Naive thymus-derived CD8-positive, alpha-beta T cell (primary cell): ENCODE measurements at regions not wholly inside any gene's neighbourhood (a gene's known extent, or its start where the extent isn't known, plus 50 kb on each side); places are given as distances from the start of the nearest gene placed in this dataset.
"Not testable (repeated sequence)": the region's sequence is repeated elsewhere in the genome, so short reads cannot be mapped to it uniquely, and the experiment has no call there.

Source experiments
- ATAC-seq, 2 donors: fragments of 150-1000 bp; cut with Tn5 transposase in 1 of 2; sonication (Bioruptor Pico), chemical (Tn5 transposase) in 1 of 2; 1 replicate in 1 of 2; 2 replicates in 1 of 2; pipeline ENCODE4 v1.10.0; 2021; ENCODE audit warnings: mild to moderate bottlenecking in 2 of 2, moderate library complexity in 2 of 2
- POLR2A ChIA-PET: fragments of 350-600 bp; sonication (Branson Sonifier 250); formaldehyde crosslinking; loops from one replicate; lab custom pipeline; 2021; ENCODE audit warnings: antibody characterized with exemption; lab: Charles Lee
- DNase-seq, 10 donors: peaks; one replicate each; pipeline versions ENCODE4 v3.0.0 to v3.0.0-alpha.2; 2020 to 2022
- H3K27ac Mint-ChIP-seq, 10 donors: one replicate each; pipeline ENCODE4 v1.8.0; 2020 to 2022; ENCODE audit warnings: mild to moderate bottlenecking in 10 of 10, mixed read lengths in 10 of 10, moderate library complexity in 4 of 10, inconsistent platforms in 1 of 10
- H3K27me3 Mint-ChIP-seq, 5 donors: one replicate each; pipeline ENCODE4 v1.8.0; 2021 to 2022; ENCODE audit warnings: mixed read lengths in 5 of 5
- H3K36me3 Mint-ChIP-seq, 3 donors: one replicate each; pipeline ENCODE4 v1.8.0; 2020 to 2022; ENCODE audit warnings: mixed read lengths in 3 of 3, mild to moderate bottlenecking in 2 of 3, inconsistent platforms in 1 of 3
- H3K4me1 Mint-ChIP-seq, 4 donors: one replicate each; pipeline ENCODE4 v1.8.0; 2021 to 2022; ENCODE audit warnings: mixed read lengths in 4 of 4
- H3K4me3 Mint-ChIP-seq, 10 donors: one replicate each; pipeline ENCODE4 v1.8.0; 2020 to 2022; ENCODE audit warnings: mild to moderate bottlenecking in 10 of 10, mixed read lengths in 10 of 10, moderate library complexity in 6 of 10, inconsistent platforms in 1 of 10
- H3K9me3 Mint-ChIP-seq, 9 donors: one replicate each; pipeline ENCODE4 v1.8.0; 2020 to 2022; ENCODE audit warnings: mixed read lengths in 9 of 9, mild to moderate bottlenecking in 3 of 9, inconsistent platforms in 1 of 9, moderate library complexity in 1 of 9

DNA sequence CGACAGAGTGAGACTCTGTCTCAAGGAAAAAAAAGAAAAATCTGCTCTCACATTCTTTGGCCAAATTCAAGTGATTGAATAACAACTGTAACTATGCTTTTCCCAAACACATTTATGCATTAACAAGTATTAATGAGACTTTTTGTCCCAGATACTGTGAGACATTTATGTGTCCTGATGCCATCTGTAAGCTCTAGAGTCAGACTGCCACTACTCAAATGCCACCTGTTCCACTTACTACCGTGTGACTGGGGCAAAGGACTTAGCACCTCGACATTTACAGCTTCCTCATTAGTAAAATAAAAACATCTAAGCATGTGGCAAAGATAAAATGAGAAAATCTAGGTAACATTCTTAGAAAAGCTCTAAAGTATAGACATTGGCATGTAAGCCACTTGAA lies 178.1 kb upstream of the MARCKS start:
- H3K4me3 Mint-ChIP-seq, result no peak overlapping the region
- H3K9me3 Mint-ChIP-seq, result no peaks in the 10 kb centered on the region
- no peaks in the 10 kb centered on the region for H3K36me3 Mint-ChIP-seq
- ATAC-seq (no peak), DNase-seq (no peak)
- peaks cover 0 to 8% (median 6%) of the 10 kb centered on the region in 5 donors for H3K27me3 Mint-ChIP-seq
- no peak overlapping the region for H3K27ac Mint-ChIP-seq
- no peaks in the 10 kb centered on the region for H3K4me1 Mint-ChIP-seq
- POLR2A ChIA-PET, result no interaction called here

DNA sequence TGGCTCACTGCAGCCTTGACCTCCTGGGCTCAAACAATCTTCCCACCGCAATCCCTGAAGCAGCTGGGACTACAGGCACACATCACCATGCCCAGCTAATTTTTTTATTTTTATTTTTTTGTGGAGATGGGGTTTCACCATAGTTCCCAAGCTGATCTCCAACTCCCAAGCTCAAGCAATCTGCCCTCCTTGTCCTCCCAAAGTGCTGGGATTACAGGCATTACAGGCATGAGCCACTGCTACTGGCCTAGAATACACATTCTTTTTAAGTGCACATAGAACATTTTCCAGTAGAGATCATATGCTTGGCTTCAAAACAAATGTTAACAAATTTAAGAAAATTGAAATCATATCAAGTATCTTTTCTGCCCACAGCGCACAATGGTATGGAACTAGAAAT lies 176.8 kb upstream of the MARCKS start:
- no peaks in the 10 kb centered on the region for H3K36me3 Mint-ChIP-seq
- H3K9me3 Mint-ChIP-seq, result no peaks in the 10 kb centered on the region
- H3K27me3 Mint-ChIP-seq, result peaks cover 0 to 11% (median 6%) of the 10 kb centered on the region in 5 donors
- H3K4me1 Mint-ChIP-seq, result peaks cover 0 to 3% (median 0%) of the 10 kb centered on the region in 4 donors
- no peak overlapping the region for H3K4me3 Mint-ChIP-seq
- POLR2A ChIA-PET, result no interaction called here
- H3K27ac Mint-ChIP-seq, result no peak overlapping the region
- DNase-seq, result no peak
- no peak for ATAC-seq

DNA sequence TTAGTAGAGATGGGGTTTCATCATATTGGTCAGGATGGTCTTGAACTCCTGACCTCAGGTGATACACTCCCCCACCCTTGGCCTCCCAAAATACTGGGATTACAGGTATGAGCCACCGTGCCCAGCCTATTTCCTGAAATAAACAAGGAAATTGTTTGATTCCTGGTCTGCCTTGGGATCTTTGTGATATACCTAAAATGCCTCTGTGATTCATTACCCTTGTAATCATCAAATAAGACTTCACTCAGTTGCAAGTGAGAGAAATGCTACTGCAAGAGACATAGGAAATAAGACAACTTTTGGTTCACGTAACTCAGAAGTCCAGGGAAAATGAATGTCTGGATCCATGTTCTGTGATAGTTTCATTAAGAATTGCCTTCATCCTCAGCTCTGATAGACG lies 173.2 kb upstream of the MARCKS start:
- Mint-ChIP-seq H3K4me1 (peaks cover 0 to 3% (median 0%) of the 10 kb centered on the region in 4 donors), H3K27ac (no peak overlapping the region), H3K4me3 (no peak overlapping the region), H3K27me3 (peaks cover 0 to 13% (median 3%) of the 10 kb centered on the region in 5 donors), H3K36me3 (no peaks in the 10 kb centered on the region), H3K9me3 (no peaks in the 10 kb centered on the region)
- POLR2A ChIA-PET, result no interaction called here
- ATAC-seq, result no peak
- DNase-seq, result no peak

DNA sequence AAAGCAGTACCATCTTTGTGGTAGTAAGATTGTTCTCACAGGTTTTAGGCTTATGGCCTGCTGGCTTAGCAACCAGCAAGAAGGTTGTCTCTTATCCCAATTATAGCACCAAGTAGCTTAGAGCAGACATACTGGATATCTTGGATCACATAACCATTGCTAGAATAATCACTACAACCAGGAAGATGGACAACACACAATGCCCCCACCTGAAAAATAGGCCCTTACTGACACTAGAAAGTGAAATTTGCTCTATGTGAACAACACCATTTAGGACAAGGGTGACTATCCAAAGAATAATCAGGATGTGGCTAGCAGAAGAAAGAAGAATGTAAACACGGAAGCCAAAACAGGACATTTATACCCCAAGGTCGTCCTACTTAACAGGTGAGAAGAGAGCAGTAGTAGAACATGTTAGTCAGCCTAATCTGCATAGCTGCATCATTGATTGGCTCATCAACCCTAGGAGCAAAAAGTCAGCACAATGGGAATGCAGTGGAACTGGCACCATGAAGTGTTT lies 172.7 kb upstream of the MARCKS start:
- ATAC-seq (no peak), DNase-seq (no peak)
- Mint-ChIP-seq H3K9me3 (no peaks in the 10 kb centered on the region), H3K4me3 (no peak overlapping the region), H3K36me3 (no peaks in the 10 kb centered on the region), H3K4me1 (peaks cover 0 to 3% (median 0%) of the 10 kb centered on the region in 4 donors), H3K27me3 (peaks cover 0 to 11% (median 3%) of the 10 kb centered on the region in 5 donors), H3K27ac (no peak overlapping the region)
- POLR2A ChIA-PET, result no interaction called here

DNA sequence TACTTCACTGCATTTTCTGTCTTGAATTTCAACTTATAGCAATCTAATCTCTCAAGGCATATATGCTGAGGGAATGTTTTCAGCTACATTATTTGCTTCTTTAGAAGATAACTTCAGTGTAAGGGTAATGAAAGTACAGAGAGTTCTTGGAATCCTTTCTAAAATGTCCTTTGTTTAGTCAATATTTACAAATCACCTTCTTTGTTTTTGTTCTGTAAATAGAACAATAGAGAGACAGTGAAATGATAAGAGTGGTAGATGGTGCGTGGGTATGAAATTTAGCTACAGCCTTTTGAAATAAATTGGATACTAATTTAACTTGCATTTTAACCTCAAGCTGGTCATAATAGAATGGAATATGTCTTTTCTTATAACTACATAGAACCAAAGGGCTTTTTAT lies 171.1 kb upstream of the MARCKS start:
- H3K4me3 Mint-ChIP-seq, result no peak overlapping the region
- ATAC-seq, result no peak
- peaks cover 0 to 6% (median 0%) of the 10 kb centered on the region in 5 donors for H3K27me3 Mint-ChIP-seq

DNA sequence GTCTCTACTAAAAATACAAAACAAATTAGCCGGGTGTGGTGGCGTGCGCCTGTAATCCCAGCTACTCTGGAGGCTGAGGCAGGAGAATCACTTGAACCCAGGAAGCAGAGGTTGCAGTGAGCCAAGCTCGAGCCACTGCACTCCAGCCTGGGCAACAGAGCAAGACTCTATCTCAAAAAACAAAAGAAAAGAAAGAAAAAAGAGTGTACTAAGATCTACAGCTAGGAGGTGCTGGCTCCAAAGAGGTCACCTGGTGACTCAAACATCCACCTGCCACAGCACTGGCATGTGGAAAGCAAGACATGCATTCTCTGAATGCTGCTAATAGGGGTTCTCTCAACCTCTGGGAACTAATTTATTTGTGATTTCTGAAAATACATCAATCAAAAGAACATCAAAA lies 167.5 kb upstream of the MARCKS start:
- DNase-seq, H3K4me1 Mint-ChIP-seq, ATAC-seq, H3K4me3 Mint-ChIP-seq, H3K36me3 Mint-ChIP-seq, POLR2A ChIA-PET, H3K27me3 Mint-ChIP-seq, H3K9me3 Mint-ChIP-seq: not testable (repeated sequence)
- peak overlapping the region in 1 of 10 donors; percentile 25 for H3K27ac Mint-ChIP-seq

More for the DNA sequence above, 171.1 kb upstream of the MARCKS start:
- no peaks in the 10 kb centered on the region for H3K36me3 Mint-ChIP-seq
- no peak for DNase-seq
- H3K4me1 Mint-ChIP-seq, result peaks cover 0 to 3% (median 0%) of the 10 kb centered on the region in 4 donors
- no peak overlapping the region for H3K27ac Mint-ChIP-seq
- POLR2A ChIA-PET, result no interaction called here
- no peaks in the 10 kb centered on the region for H3K9me3 Mint-ChIP-seq

DNA sequence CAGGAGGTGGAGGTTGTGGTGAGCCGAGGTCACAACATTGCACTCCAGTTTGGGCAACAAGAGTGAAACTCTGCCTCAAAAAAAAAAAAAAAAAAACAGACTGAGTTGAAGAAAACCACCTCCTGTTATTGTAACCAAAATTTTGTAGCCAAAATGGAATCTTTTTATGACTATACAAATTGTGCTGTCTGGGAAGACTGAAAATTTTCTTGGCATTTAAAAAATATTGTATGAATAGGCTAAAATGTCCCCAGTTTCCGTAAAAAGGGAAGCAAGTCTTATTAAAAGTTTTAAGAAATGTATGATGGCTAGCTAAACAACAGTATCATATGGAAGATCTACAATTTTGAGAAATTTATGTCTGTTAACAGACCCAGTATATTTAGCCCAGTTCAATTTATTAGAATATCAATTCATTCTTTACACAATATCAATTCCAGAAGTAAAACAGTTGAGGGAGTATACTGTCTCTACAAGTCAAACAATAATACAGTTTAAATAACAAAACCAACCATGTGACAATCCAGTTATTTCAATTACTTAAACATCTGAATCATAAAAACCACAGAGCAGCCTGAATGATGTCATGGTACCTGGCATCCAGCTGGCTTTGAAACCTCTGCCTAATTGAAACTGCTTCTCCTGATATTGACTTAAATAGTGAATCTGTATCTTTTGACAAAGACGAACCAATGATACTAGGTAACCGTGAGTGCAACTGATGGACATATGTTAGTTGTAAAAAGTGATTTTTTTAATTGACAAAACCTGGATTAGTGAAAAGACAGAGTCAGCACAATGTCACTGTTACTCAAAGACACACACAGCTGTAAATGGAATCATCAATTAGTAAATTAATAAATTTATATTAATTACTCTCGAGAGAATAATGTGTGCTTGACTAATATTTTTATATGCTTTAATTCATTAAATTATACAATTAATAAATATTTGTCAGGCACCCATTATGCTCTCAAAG lies 166.6 kb upstream of the MARCKS start:
- H3K27me3 Mint-ChIP-seq, result peaks cover 0 to 3% (median 0%) of the 10 kb centered on the region in 5 donors
- ATAC-seq (no peak), DNase-seq (no peak)
- no peak overlapping the region for H3K4me3 Mint-ChIP-seq
- H3K4me1 Mint-ChIP-seq, result no peaks in the 10 kb centered on the region
- H3K27ac Mint-ChIP-seq, result no peak overlapping the region
- H3K36me3 Mint-ChIP-seq, result no peaks in the 10 kb centered on the region
- peaks cover 0 to 2% (median 0%) of the 10 kb centered on the region in 9 donors for H3K9me3 Mint-ChIP-seq
- POLR2A ChIA-PET, result no interaction called here

DNA sequence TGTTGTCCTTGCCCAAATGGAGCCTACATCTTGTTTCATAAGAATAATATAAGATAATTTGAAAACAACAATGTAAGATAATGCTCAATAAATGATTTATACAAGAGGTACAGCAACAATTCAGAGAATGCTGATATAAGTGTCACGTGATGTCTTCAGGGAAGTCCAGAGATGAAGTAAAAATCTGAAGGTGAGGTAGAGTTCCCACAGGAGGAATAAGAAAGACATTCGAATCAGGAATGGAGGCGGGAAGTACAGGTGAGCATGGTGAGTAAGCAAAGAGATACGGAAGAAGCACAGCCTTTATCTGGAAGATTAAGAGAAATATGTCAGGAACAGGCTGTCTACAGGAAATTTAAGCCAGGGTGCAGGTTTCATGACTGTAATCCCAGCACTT lies 165.9 kb upstream of the MARCKS start:
- no peak overlapping the region for H3K27ac Mint-ChIP-seq
- no peaks in the 10 kb centered on the region for H3K4me1 Mint-ChIP-seq
- no peak for ATAC-seq
- H3K36me3 Mint-ChIP-seq, result no peaks in the 10 kb centered on the region
- no peak for DNase-seq
- no peak overlapping the region for H3K4me3 Mint-ChIP-seq
- H3K9me3 Mint-ChIP-seq, result peaks cover 0 to 2% (median 0%) of the 10 kb centered on the region in 9 donors
- POLR2A ChIA-PET, result no interaction called here
- H3K27me3 Mint-ChIP-seq, result peaks cover 0 to 3% (median 0%) of the 10 kb centered on the region in 5 donors

DNA sequence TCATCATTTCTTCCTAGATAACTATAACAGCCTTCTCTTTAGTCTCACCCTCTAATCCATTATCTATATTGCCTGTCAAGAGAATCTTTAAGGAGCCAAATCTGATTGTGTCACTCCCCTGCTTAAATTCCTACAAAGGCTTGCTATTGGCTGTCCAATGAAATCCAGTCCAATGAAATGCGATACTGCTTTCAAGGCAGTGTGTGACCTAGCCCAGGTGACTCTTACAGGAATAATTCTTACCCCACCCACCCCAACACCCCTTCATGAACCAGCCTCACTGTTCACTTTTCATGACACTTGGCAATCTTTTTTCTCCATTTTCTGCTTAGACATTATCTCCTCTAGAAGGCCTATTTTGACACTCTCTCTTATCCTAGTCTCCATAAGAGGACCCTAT lies 163.3 kb upstream of the MARCKS start:
- ATAC-seq, result no peak
- no peak for DNase-seq
- Mint-ChIP-seq H3K4me1 (no peaks in the 10 kb centered on the region), H3K27ac (no peak overlapping the region), H3K4me3 (no peak overlapping the region), H3K36me3 (no peaks in the 10 kb centered on the region), H3K9me3 (peaks cover 0 to 2% (median 0%) of the 10 kb centered on the region in 9 donors), H3K27me3 (no peaks in the 10 kb centered on the region)
- POLR2A ChIA-PET, result no interaction called here

DNA sequence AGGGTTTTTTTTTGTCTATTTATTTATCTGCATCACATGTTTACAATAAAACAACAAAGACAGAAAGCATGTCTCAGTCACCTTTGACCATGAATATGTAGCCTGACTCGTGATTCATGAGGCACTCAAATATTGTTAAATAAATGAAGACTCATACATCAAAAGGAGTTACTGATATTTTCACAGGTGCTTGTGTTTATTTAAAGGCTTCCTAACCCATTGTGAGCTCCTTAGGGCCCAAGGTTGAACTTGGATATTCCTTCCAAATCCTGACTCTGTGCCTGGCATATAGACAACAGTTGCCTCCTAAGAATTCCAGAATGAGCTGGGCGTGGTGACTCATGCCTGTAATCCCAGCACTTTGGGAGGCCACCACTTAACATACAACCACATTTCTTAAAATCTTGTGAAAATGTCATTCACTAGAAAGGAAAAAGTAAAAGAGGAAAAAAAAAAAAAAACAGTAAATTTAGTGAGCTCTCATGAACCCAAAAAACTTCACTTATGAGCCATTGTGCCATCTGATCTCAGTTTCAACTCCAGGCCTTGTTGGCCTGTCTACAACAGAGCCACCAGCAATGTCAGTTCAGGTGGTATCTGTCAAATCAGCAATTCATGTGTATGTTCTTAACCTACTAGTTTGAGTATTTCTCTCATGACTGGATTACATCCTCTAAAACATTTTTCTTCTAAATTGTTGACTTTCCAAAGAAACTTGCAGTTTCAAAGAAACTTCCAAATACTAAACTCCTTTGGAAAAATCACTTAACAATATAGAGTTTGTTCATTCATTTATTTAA lies 162.7 kb upstream of the MARCKS start:
- H3K4me1 Mint-ChIP-seq, result no peaks in the 10 kb centered on the region
- H3K27me3 Mint-ChIP-seq, result no peaks in the 10 kb centered on the region

DNA sequence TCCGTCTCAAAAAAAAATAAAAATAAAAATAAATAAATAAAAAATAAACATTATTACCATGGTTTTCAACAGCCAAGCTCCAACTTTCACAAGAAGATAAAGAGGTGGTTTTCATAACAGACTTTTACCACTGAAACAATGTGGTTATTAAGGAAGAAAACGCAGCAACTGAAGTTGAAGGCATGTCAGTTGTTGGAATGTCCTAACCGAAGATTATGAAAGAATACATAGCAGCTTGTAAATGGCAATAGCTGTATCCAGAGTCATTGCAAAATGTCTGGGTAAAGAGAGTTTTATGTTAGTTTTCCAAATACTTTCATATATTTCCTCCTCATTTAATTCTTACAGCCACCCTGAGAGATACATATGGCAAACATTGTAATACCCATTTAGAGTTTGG lies 161.6 kb upstream of the MARCKS start:
- Mint-ChIP-seq H3K27ac (no peak overlapping the region), H3K27me3 (peaks cover 0 to 3% (median 0%) of the 10 kb centered on the region in 5 donors), H3K9me3 (peaks cover 0 to 2% (median 0%) of the 10 kb centered on the region in 9 donors), H3K4me1 (no peaks in the 10 kb centered on the region), H3K36me3 (no peaks in the 10 kb centered on the region), H3K4me3 (no peak overlapping the region)
- DNase-seq (no peak), ATAC-seq (no peak)
- POLR2A ChIA-PET, result no interaction called here

More for the DNA sequence above, 162.7 kb upstream of the MARCKS start:
- Mint-ChIP-seq H3K4me3 (no peak overlapping the region), H3K36me3 (no peaks in the 10 kb centered on the region), H3K27ac (no peak overlapping the region), H3K9me3 (peaks cover 0 to 2% (median 0%) of the 10 kb centered on the region in 9 donors)
- POLR2A ChIA-PET, result no interaction called here
- DNase-seq, result no peak
- no peak for ATAC-seq

DNA sequence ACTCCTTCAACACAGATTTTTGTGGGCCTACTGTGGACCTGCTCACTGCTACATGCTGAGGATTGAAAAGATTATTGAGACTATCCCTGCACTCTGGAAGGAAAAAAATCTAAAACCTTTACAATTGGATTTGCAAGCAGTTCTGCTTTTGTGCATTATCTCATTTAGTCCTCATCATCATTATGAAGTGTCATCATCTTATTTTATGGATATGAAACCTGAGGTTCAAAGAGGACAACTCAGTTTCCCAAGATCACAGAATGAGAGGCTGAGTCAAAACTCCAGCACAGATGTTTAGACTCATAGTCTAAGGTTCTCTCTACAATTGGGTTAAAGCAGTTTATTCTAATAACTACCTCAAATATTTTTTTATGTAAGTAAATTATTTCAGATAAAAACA lies 160.2 kb upstream of the MARCKS start:
- no peaks in the 10 kb centered on the region for H3K9me3 Mint-ChIP-seq
- no peak for ATAC-seq
- no peak overlapping the region for H3K27ac Mint-ChIP-seq
- POLR2A ChIA-PET, result no interaction called here
- no peak overlapping the region for H3K4me3 Mint-ChIP-seq
- no peak for DNase-seq
- H3K36me3 Mint-ChIP-seq, result no peaks in the 10 kb centered on the region
- H3K4me1 Mint-ChIP-seq, result no peaks in the 10 kb centered on the region
- H3K27me3 Mint-ChIP-seq, result peaks cover 0 to 3% (median 0%) of the 10 kb centered on the region in 5 donors
